Epithelial cell of proximal tubule (primary cell): ENCODE measurements at regions not wholly inside any gene's neighbourhood (a gene's known extent, or its start where the extent isn't known, plus 50 kb on each side); places are given as distances from the start of the nearest gene placed in this dataset.
"Not testable (repeated sequence)": the region's sequence is repeated elsewhere in the genome, so short reads cannot be mapped to it uniquely, and the experiment has no call there.

Source experiments
- DNase-seq: peaks from one replicate; pipeline ENCODE4 v3.0.0-alpha.2; 2011; ENCODE audit warnings: low read depth
- H3K4me3 ChIP-seq: 2 replicates; pipeline ENCODE4 v1.5.1; 2011; ENCODE audit warnings: low read depth, mild to moderate bottlenecking, low read length
- TF ChIP-seq, protein P1 (sequence below): conservative IDR thresholded peaks from 2 replicates; pipeline ENCODE4 v1.5.1; 2012; ENCODE audit warnings: low read depth, mild to moderate bottlenecking, low read length

DNA sequence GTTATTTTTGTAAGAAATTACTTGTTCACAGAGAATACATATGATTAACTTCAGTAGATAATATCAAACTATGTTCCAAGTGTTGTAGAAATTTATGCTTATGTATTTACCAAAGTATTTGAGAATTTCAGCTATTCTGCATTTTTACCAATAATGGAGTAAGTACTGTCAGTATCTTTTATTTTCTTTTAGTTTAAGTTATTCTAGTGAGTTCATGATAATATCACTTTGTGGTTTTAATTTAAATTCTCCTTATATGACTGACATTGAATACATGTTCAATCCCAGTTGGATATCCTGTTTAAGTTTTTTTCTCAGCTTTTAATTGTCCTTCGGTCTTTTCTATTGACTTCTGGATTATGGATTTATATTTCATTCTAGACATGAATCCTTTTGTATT, 1024.6 kb downstream of the EFNA5 start:
- no peak for DNase-seq
- no peak overlapping the region for H3K4me3 ChIP-seq
- TF ChIP-seq, protein P1, sequence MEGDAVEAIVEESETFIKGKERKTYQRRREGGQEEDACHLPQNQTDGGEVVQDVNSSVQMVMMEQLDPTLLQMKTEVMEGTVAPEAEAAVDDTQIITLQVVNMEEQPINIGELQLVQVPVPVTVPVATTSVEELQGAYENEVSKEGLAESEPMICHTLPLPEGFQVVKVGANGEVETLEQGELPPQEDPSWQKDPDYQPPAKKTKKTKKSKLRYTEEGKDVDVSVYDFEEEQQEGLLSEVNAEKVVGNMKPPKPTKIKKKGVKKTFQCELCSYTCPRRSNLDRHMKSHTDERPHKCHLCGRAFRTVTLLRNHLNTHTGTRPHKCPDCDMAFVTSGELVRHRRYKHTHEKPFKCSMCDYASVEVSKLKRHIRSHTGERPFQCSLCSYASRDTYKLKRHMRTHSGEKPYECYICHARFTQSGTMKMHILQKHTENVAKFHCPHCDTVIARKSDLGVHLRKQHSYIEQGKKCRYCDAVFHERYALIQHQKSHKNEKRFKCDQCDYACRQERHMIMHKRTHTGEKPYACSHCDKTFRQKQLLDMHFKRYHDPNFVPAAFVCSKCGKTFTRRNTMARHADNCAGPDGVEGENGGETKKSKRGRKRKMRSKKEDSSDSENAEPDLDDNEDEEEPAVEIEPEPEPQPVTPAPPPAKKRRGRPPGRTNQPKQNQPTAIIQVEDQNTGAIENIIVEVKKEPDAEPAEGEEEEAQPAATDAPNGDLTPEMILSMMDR, result no peak

DNA sequence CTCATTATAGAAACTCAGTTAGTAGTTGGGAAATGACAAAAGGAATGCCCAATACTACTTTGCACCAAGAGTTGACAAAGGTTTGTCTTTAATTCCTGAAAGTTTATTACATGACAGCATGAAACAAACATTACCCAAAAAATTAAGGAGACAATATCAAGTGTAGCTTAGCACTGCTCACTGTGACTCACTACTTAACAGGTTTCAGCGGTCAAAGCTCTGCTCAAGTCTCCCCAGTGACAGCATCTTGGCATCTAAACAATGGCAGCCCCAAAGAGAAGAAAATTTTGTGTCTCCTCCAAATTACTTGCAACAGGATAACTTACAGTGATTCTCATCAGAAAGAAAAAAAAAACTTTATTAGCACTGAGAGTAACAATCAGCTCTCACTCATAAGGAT, 1030.2 kb downstream of the EFNA5 start:
- no peak for DNase-seq
- H3K4me3 ChIP-seq, result no peak overlapping the region
- TF ChIP-seq, protein P1, result no peak

DNA sequence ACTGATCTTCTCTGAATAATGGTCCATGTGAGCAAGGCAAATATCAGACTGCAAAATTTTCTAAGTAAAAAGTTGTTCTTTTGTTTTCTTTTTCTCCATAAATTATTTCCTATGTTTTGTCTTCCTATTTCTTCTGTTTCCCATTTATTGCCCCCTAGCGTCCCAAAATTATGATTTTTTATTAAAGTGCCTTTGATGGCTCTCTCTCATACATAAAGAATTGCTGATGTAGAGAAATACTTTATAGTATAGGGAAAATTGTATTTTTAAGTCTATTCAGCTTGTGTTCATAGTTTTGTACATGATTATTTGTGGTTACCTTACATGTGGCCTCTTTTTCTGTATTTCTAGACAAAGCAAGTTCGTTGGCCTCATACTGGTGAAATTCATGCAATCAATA, 1031.2 kb downstream of the EFNA5 start:
- no peak for DNase-seq
- TF ChIP-seq, protein P1, result no peak
- H3K4me3 ChIP-seq, result no peak overlapping the region

DNA sequence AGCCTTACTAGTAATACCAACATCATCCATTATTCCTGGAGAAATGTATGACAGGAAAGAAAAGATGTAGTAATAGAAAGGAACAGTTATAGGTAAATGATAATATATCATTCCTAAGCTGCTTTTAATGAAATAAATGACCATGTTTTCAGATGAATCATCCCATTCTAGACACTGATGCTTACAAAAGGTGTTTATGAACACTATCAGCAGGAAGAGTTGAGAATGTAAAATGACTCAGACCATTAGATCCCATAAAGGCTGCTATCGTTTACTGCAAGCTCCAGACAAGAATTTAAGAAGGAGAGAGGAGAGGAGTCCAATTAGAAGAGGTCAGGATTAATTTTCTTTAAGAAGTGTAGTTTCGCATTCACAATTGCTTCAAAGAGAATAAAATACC, 1033.5 kb downstream of the EFNA5 start:
- TF ChIP-seq, protein P1, result no peak
- no peak overlapping the region for H3K4me3 ChIP-seq
- no peak for DNase-seq

DNA sequence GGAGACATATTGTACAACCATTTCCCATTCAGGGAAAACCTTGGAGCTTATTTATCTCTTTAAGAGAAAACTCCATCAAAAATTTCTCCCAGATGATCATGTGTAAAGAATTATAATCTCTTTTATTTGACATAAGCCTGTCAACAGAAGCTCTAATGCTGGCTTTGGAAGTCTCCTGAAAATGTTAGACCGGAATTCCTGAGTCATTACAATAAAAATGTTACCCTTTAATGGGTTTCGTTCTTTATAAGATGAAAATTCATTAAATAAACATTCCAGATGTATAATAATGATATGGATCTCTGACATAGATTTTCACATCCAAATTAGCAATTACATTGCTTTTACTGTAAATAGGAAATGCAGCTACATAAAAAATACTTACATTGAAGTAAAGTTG, 1036.4 kb downstream of the EFNA5 start:
- no peak overlapping the region for H3K4me3 ChIP-seq
- no peak for DNase-seq
- TF ChIP-seq, protein P1, result no peak

DNA sequence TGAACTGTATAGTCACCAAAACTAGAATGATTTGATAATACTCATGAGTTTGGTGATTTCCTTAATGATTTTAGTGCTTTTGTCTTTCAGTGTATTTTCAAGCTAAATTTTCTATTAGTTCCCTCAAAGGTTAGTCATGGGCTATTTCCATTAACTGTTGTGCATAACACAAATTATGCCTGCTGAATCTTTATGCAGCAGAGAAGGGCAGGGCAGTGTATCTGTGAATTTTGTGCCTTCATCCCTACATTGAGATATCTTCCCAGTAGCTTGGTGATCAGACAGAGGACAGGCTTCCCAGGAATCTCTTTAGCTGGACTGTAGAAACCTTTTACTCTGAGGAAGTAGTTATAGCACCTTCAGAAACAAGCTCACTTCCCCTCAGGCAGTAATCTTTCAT, 1036.9 kb downstream of the EFNA5 start:
- TF ChIP-seq, protein P1, result no peak
- no peak for DNase-seq
- H3K4me3 ChIP-seq, result no peak overlapping the region

DNA sequence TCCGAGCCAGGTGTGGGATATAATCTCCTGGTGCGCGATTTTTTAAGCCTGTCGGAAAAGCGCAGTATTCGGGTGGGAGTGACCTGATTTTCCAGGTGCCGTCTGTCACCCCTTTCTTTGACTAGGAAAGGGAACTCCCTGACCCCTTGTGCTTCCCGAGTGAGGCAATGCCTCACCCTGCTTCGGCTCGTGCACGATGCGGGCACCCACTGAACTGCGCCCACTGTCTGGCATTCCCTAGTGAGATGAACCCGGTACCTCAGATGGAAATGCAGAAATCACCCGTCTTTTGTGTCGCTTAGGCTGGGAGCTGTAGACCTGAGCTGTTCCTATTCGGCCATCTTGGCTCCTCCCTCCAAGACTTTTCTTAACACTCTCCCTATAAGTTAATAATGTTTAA, 1042.3 kb downstream of the EFNA5 start:
- not testable (repeated sequence) for H3K4me3 ChIP-seq, DNase-seq

DNA sequence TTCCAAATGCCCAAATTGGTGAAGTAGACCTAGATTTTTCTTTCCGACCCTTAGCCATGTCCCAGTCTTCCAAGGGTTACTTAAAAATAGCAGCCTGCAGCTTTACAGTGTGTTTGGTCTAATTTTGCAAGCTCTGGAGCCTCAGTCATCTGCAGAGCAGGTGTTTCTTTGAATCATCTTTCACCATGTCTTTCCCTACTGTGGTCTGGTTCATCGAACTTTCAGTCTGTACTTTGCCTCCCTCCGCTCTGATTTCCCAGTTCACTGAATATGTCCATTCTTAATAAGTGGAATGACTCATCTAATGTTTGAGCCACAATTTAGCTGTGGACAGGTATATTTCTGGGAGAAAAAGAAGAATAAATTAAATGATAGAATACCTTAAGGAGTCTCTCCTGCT, 1060.7 kb downstream of the EFNA5 start:
- TF ChIP-seq, protein P1, result no peak
- peak; percentile 43 for DNase-seq
- H3K4me3 ChIP-seq, result no peak overlapping the region
